Astrocyte of the cerebellum (primary cell): ENCODE measurements at regions not wholly inside any gene's neighbourhood (a gene's known extent, or its start where the extent isn't known, plus 50 kb on each side); places are given as distances from the start of the nearest gene placed in this dataset.

Experiments
- DNase-seq: peaks from one replicate; pipeline ENCODE4 v3.0.0-alpha.2; 2011; ENCODE audit warnings: low read depth
- H3K4me3 ChIP-seq: 2 replicates; pipeline ENCODE4 v1.5.1; 2011; ENCODE audit warnings: mild to moderate bottlenecking, low read depth, low read length, moderate library complexity
- in situ Hi-C: cut with HindIII; loops from 2 replicates; pipeline ENCODE4 v1.10.0; 2017; ENCODE audit warnings: low sequenced_read_pairs
- TF ChIP-seq, protein P1 (sequence below): IDR thresholded peaks from 2 replicates; pipeline ENCODE4 v1.5.1; 2012; ENCODE audit warnings: low read length, low read depth, moderate library complexity, mild to moderate bottlenecking; ENCODE audit errors: missing control alignments

DNA sequence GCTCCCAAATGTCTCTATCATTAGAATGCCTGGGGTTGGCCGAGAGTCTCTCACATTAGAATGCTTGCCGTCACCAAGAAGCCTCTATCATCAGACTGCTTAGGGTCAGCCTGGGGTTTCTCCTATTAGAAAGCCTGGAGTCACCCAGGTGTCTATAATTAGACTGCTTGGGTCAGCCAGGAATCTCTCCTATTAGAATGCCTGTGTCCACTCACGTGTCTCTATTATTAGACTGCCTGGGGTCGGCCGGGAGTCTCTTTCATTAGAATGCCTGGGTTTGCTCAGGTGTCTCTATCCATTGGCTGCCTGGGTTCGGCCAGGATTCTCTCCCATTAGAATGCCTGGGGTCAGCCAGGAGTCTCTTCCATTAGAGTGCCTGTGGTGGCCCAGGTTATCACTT is 1453.1 kb downstream of the UQCRFS1 start:
- in situ Hi-C loops, result no loop called here
- H3K4me3 ChIP-seq, result no peak overlapping the region
- TF ChIP-seq, protein P1, sequence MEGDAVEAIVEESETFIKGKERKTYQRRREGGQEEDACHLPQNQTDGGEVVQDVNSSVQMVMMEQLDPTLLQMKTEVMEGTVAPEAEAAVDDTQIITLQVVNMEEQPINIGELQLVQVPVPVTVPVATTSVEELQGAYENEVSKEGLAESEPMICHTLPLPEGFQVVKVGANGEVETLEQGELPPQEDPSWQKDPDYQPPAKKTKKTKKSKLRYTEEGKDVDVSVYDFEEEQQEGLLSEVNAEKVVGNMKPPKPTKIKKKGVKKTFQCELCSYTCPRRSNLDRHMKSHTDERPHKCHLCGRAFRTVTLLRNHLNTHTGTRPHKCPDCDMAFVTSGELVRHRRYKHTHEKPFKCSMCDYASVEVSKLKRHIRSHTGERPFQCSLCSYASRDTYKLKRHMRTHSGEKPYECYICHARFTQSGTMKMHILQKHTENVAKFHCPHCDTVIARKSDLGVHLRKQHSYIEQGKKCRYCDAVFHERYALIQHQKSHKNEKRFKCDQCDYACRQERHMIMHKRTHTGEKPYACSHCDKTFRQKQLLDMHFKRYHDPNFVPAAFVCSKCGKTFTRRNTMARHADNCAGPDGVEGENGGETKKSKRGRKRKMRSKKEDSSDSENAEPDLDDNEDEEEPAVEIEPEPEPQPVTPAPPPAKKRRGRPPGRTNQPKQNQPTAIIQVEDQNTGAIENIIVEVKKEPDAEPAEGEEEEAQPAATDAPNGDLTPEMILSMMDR, result no peak
- DNase-seq, result no peak

DNA sequence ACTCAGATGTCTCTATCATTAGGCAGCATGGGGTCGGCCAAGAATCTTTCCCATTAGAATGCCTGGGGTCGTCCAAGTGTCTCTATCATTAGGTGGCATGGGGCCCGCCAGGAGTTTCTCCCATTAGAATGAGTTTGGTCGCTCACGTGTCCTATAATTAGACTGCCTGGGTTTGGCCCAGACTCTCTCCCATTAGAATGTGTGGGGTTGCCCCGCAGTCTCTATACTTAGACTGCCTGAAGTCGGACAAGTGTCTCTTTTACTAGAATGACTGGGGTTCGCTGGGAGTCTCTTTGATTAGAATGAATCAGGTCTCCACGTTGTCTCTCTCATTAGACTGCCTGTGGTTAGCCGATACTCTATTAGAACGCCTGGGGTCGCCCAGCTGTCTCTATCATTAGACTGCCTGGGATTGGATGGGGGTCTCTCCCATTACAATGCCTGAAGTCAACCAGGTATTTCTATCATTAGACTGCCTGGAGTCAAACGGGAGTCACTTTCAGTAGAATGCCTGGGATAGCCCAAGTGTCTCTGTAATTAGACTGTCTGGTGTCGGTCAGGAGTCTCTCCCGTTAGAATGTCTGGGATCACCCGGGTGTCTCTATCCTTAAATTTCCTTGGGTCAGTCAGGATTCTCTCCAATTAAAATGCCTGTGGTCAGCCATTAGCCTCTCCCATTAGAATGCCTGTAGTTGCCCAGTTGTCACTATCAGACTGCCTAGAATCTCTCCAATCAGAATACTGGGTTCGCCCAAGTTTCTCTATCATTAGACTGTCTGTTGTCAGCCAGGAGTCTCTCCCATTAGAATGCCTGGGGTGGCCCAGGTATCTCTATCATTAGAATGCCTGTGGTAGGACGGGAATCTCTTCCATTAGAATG is 1454.1 kb downstream of the UQCRFS1 start:
- DNase-seq, result no peak
- no peak overlapping the region for H3K4me3 ChIP-seq
- in situ Hi-C loops, result no loop called here
- TF ChIP-seq, protein P1, result no peak

DNA sequence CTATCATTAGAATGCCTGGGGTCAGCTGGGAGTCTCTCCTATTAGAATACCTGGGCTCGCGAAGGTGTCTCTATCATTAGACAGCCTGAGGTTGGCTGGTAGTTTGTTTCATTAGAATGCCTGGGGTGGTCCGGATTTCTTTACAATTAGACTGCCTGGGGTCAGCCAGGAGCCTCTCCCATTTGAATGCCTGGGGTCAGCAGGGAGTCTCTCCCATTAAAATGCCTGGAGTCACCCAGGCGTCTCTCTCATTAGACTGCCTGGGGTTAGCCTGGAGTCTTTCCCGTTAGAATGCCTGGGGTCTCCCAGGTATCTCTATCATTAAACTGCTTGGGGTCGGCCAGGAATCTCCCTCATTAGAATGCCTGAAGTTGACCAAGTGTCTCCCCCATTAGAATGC is 1458.3 kb downstream of the UQCRFS1 start:
- TF ChIP-seq, protein P1, result no peak
- DNase-seq, result no peak
- in situ Hi-C loops, result no loop called here
- no peak overlapping the region for H3K4me3 ChIP-seq

DNA sequence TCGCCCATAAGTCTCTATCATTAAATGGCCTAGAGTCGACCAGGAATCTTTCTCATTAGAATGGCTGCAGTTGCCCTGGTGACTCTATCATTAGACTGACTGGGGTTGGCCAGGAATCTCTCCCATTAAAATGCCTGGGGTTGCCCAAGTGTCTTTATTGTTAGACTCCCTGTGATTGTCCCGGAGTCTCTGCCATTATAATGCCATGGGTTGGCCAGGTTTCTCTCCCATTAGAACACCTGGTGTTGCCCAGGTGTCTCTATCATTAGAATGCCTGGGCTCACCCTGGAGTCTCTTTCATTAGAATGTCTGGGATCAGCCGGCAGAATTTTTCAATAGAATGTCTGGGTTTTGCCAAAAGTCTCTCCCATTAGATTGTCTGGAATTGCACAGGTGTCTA is 1459.3 kb downstream of the UQCRFS1 start:
- H3K4me3 ChIP-seq, result no peak overlapping the region
- TF ChIP-seq, protein P1, result no peak
- no peak for DNase-seq
- in situ Hi-C loops, result no loop called here

DNA sequence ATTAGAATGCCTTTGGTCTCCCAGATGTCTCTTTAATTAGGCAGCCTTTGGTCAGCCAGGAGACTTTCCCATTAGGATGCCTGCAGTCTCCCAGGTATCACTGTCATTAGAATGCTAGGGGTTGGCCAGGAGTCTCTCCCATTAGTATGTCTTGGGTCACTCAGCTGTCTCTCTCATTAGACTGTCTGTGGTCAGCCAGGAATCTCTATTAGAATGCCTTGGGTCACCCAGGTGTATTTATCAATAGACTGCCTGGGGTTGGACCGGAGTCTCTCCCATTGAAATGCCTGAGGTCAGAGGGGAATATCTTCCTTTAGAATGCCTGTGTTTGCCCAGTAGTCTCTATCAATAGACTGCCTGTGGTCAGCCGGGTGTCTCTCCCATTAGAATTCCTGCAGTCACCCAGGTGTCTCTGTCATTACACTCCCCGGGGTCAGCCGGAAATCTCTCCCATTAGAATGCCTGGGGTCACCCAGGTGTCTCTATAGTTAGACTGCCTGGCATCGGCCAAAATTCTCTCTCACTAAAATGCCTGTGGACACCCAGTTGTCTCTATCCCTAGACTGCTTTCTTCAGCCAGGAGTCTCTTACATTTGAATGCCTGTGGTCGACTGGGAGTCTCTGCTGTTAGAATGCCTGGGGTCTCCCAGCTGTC is 1460.3 kb downstream of the UQCRFS1 start:
- DNase-seq, result no peak
- in situ Hi-C loops, result no loop called here
- H3K4me3 ChIP-seq, result no peak overlapping the region
- TF ChIP-seq, protein P1, result no peak

DNA sequence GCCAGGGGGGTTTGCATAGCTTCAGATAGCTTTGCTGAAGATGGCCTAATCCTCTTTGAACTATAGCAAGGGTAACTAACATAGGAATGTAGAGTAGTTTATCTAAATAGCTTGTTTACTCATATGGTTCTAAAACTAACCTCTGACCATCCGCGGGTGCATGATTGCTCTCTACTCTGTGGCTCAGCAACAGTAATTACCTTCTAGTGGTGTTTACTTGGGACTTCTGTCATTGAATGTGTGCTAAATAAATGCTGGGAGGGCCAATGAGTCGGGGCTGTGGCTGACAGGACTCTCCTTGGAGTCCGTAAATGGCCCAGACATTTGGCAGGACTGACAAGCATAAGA is 1461.9 kb downstream of the UQCRFS1 start:
- in situ Hi-C loops, result no loop called here
- TF ChIP-seq, protein P1, result no peak
- no peak for DNase-seq
- no peak overlapping the region for H3K4me3 ChIP-seq
